Small intestine (tissue), 7 donors: ENCODE measurements at regions not wholly inside any gene's neighbourhood (a gene's known extent, or its start where the extent isn't known, plus 50 kb on each side); places are given as distances from the start of the nearest gene placed in this dataset.

ENCODE experiments used
- DNase-seq, 2 donors: peaks; one replicate each; pipeline versions ENCODE4 v3.0.0 to v3.0.0-alpha.2; 2013
- FAIRE-seq: peaks from 2 replicates; lab custom pipeline; 2012; peaks lifted over from hg19 to GRCh38; lab: Jason Lieb, UNC
- H3K27ac ChIP-seq, 3 donors: one replicate each; pipeline ENCODE4 v1.5.1; 2013; ENCODE audit warnings: low read length in 2 of 3, mild to moderate bottlenecking in 2 of 3, control low read depth in 1 of 3, inconsistent platforms in 1 of 3, low read depth in 1 of 3, moderate library complexity in 1 of 3
- H3K27me3 ChIP-seq, 3 donors: one replicate each; pipeline ENCODE4 v1.6.1; 2013; ENCODE audit warnings: low read length in 3 of 3, inconsistent platforms in 1 of 3; ENCODE audit not compliant: control insufficient read depth in 3 of 3, insufficient read depth in 3 of 3
- H3K36me3 ChIP-seq, 3 donors: one replicate each; pipeline ENCODE4 v1.6.1; 2013; ENCODE audit warnings: low read length in 3 of 3, inconsistent platforms in 1 of 3, low read depth in 1 of 3, mild to moderate bottlenecking in 1 of 3, moderate library complexity in 1 of 3; ENCODE audit not compliant: control insufficient read depth in 3 of 3, insufficient read depth in 2 of 3
- H3K4me1 ChIP-seq, 3 donors: one replicate each; pipeline ENCODE4 v1.6.1; 2013; ENCODE audit warnings: low read length in 2 of 3, inconsistent platforms in 1 of 3, low read depth in 1 of 3, mild to moderate bottlenecking in 1 of 3, moderate library complexity in 1 of 3; ENCODE audit not compliant: control insufficient read depth in 3 of 3, insufficient read depth in 2 of 3
- H3K4me3 ChIP-seq, 3 donors: one replicate each; pipeline ENCODE4 v1.5.1; 2013; ENCODE audit warnings: low read length in 3 of 3, control low read depth in 1 of 3, inconsistent platforms in 1 of 3, low read depth in 1 of 3, mild to moderate bottlenecking in 1 of 3, moderate library complexity in 1 of 3
- H3K9me3 ChIP-seq, 2 donors: one replicate each; pipeline ENCODE4 v1.6.1; 2013; ENCODE audit warnings: low read depth in 1 of 2, low read length in 1 of 2; ENCODE audit not compliant: control insufficient read depth in 2 of 2, insufficient read depth in 1 of 2
- WGBS, 3 donors: extraction: QIAGEN DNeasy Blood & Tissue Kit; methylation state at CpG; one replicate each; pipeline ENCODE4 v1.1.7; 2013; 5-methylcytosine and 5-hydroxymethylcytosine counted together
- donor health status: healthy with polysubstance abuse.
- donor health status: control.
- donor health status: control.
- donor health status: Bipolar disorder and iron deficiency.
- donor health status: healthy.

GRCh38 chr5:167773668-167774301 lies 517.7 kb upstream of the WWC1 start:
- WGBS, 3 donors, result 71 to 85% (median 76%) methylated on average over 5 of the region's 5 CpGs
- H3K36me3 ChIP-seq, result no peaks in the 10 kb centered on the region

GRCh38 chr5:167777746-167778145 lies 513.7 kb upstream of the WWC1 start:
- H3K4me3 ChIP-seq, result no peak overlapping the region
- DNase-seq, result no peak
- H3K36me3 ChIP-seq, result no peaks in the 10 kb centered on the region
- no peak for FAIRE-seq
- H3K27ac ChIP-seq, result no peak overlapping the region
- no peaks in the 10 kb centered on the region for H3K27me3 ChIP-seq
- no peaks in the 10 kb centered on the region for H3K4me1 ChIP-seq
- 33 to 61% (median 42%) methylated on average over 1 of the region's 1 CpG for WGBS, 3 donors
- no peaks in the 10 kb centered on the region for H3K9me3 ChIP-seq

More at GRCh38 chr5:167773668-167774301, 517.7 kb upstream of the WWC1 start:
- no peak overlapping the region for H3K27ac ChIP-seq
- no peaks in the 10 kb centered on the region for H3K9me3 ChIP-seq
- no peak overlapping the region for H3K4me3 ChIP-seq
- no peaks in the 10 kb centered on the region for H3K4me1 ChIP-seq
- no peaks in the 10 kb centered on the region for H3K27me3 ChIP-seq
- FAIRE-seq (no peak), DNase-seq (no peak)

GRCh38 chr5:167778228-167778627 lies 513.2 kb upstream of the WWC1 start:
- FAIRE-seq (no peak), DNase-seq (no peak)
- Histone ChIP-seq H3K27ac (no peak overlapping the region), H3K9me3 (no peaks in the 10 kb centered on the region), H3K27me3 (no peaks in the 10 kb centered on the region), H3K36me3 (no peaks in the 10 kb centered on the region), H3K4me3 (no peak overlapping the region), H3K4me1 (no peaks in the 10 kb centered on the region)
- WGBS, 3 donors, result 28 to 63% (median 50%) methylated on average over 2 of the region's 2 CpGs

- no peaks in the 10 kb centered on the region for H3K4me1 ChIP-seq
Measured at GRCh38 chr5:167779644-167780043, 511.8 kb upstream of the WWC1 start.

GRCh38 chr5:167780177-167780576 lies 511.3 kb upstream of the WWC1 start:
- Histone ChIP-seq H3K36me3 (no peaks in the 10 kb centered on the region), H3K27ac (no peak overlapping the region), H3K4me1 (no peaks in the 10 kb centered on the region), H3K27me3 (no peaks in the 10 kb centered on the region), H3K4me3 (no peak overlapping the region), H3K9me3 (no peaks in the 10 kb centered on the region)
- DNase-seq, result no peak
- 78 to 84% (median 78%) methylated on average over 6 of the region's 6 CpGs for WGBS, 3 donors
- no peak for FAIRE-seq

More at GRCh38 chr5:167779644-167780043, 511.8 kb upstream of the WWC1 start:
- FAIRE-seq, result no peak
- DNase-seq, result no peak
- Histone ChIP-seq H3K9me3 (no peaks in the 10 kb centered on the region), H3K27ac (no peak overlapping the region), H3K36me3 (no peaks in the 10 kb centered on the region), H3K27me3 (no peaks in the 10 kb centered on the region), H3K4me3 (no peak overlapping the region)
- 59 to 73% (median 69%) methylated on average over 3 of the region's 3 CpGs for WGBS, 3 donors

- Histone ChIP-seq H3K9me3 (no peaks in the 10 kb centered on the region), H3K27ac (no peak overlapping the region), H3K4me1 (no peaks in the 10 kb centered on the region), H3K4me3 (no peak overlapping the region), H3K27me3 (no peaks in the 10 kb centered on the region), H3K36me3 (no peaks in the 10 kb centered on the region)
- FAIRE-seq (no peak), DNase-seq (no peak)
- 66 to 84% (median 83%) methylated on average over 9 of the region's 9 CpGs for WGBS, 3 donors
Measured at GRCh38 chr5:167783145-167783817, 508.2 kb upstream of the WWC1 start.

- FAIRE-seq (no peak), DNase-seq (no peak)
- Histone ChIP-seq H3K4me1 (no peaks in the 10 kb centered on the region), H3K27ac (no peak overlapping the region), H3K4me3 (no peak overlapping the region), H3K36me3 (no peaks in the 10 kb centered on the region), H3K27me3 (no peaks in the 10 kb centered on the region), H3K9me3 (no peaks in the 10 kb centered on the region)
- WGBS, 3 donors, result 71 to 87% (median 74%) methylated on average over 2 of the region's 2 CpGs
Measured at GRCh38 chr5:167785106-167785505, 506.3 kb upstream of the WWC1 start.

- 71 to 93% (median 81%) methylated on average over 1 of the region's 1 CpG for WGBS, 3 donors
- Histone ChIP-seq H3K9me3 (no peaks in the 10 kb centered on the region), H3K4me3 (no peak overlapping the region), H3K36me3 (no peaks in the 10 kb centered on the region), H3K4me1 (no peaks in the 10 kb centered on the region), H3K27me3 (no peaks in the 10 kb centered on the region), H3K27ac (no peak overlapping the region)
- no peak for FAIRE-seq
- DNase-seq, result no peak
Measured at GRCh38 chr5:167785901-167786300, 505.5 kb upstream of the WWC1 start.
